Ovary (tissue), 7 donors: ENCODE measurements at regions not wholly inside any gene's neighbourhood (a gene's known extent, or its start where the extent isn't known, plus 50 kb on each side); places are given as distances from the start of the nearest gene placed in this dataset.

ENCODE experiments used
- DNase-seq, 5 donors: peaks; one replicate each; pipeline ENCODE4 v3.0.0-alpha.2; 2019 to 2020
- H3K27ac ChIP-seq, 2 donors: fragments of 200-600 bp; one replicate each; pipeline versions ENCODE4 v1.5.1 to v1.8.0; 2019 to 2022
- H3K27me3 ChIP-seq: fragments of 200-600 bp; one replicate; pipeline ENCODE4 v1.8.0; 2022
- H3K36me3 ChIP-seq: fragments of 200-600 bp; sonication (generic); one replicate; pipeline ENCODE4 v1.5.1; 2019
- H3K4me1 ChIP-seq: one replicate; pipeline ENCODE4 v1.8.1; 2013; ENCODE audit warnings: mild to moderate bottlenecking, moderate library complexity; ENCODE audit not compliant: insufficient read depth
- H3K4me3 ChIP-seq: fragments of 200-600 bp; sonication (generic); one replicate; pipeline ENCODE4 v1.5.1; 2017
- H3K9me3 ChIP-seq, 2 donors: fragments of 200-600 bp in 1 of 2; sonication (generic) in 1 of 2; one replicate each; pipeline versions ENCODE4 v1.5.1 to v1.8.1; 2013 to 2019; ENCODE audit warnings: mild to moderate bottlenecking in 1 of 2, moderate library complexity in 1 of 2
- EP300 ChIP-seq: sonication (generic); formaldehyde crosslinking; IDR thresholded peaks from one replicate; pipeline ENCODE4 v1.6.1; 2017; ENCODE audit warnings: antibody characterized with exemption
- POLR2A ChIP-seq: fragments of 450-650 bp; IDR thresholded peaks from one replicate; pipeline ENCODE4 v1.6.1; 2017; ENCODE audit warnings: antibody characterized with exemption, mild to moderate bottlenecking, moderate library complexity
- whole genome bisulfite sequencing, 3 donors: extraction: QIAGEN DNeasy Blood & Tissue Kit in 1 of 3; methylation state at CpG; one replicate each; pipeline versions ENCODE4 v1.1.5 to v1.1.7; 2013 to 2017; 5-methylcytosine and 5-hydroxymethylcytosine counted together
- intact Hi-C, 4 donors: fragments of 100-400 bp; cut with DNase I; formaldehyde crosslinking; loops; one replicate each; pipeline versions ENCODE4 v1.11.0 to v1.15.1; 2022 to 2023
- TF ChIP-seq, protein P1 (sequence below), 3 donors: fragments of 450-650 bp in 2 of 3; fragments of 200-600 bp in 1 of 3; IDR thresholded peaks; one replicate each; pipeline versions ENCODE4 v1.5.1 to v1.8.0; 2016 to 2022; ENCODE audit warnings: antibody characterized with exemption in 3 of 3, mild to moderate bottlenecking in 1 of 3
- donor health status: DM: no; HTN: no; CAD: no; lungs with moderate emphysema.
- donor health status: DM: no; HTN: no; CAD: no.
- donor health status: Bipolar disorder and iron deficiency.
- donor health status: DM: no; HTN: no; CAD: no.
- donor health status: DM: yes; HTN: yes; CAD: no.

DNA sequence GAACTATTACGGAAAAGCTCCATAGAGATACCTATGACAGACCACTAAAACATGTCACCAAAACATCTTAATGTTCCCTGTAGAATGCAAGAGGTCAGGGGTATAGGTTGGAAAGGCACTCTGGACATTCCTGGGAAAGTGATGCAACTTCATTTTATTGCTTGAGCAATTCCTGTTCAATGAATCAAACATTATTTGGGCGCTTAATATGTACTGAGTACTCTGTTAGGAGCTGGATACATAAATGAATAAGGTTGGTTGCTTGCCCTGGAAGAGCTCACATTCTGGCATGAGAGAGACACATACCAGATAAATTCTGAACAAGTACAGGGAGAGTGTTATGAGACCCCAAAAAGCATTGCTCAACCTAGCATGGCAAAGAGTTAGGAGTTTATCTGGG is 408.9 kb upstream of the DMAC1 start:
- TF ChIP-seq EP300, result no peak
- TF ChIP-seq, protein P1, sequence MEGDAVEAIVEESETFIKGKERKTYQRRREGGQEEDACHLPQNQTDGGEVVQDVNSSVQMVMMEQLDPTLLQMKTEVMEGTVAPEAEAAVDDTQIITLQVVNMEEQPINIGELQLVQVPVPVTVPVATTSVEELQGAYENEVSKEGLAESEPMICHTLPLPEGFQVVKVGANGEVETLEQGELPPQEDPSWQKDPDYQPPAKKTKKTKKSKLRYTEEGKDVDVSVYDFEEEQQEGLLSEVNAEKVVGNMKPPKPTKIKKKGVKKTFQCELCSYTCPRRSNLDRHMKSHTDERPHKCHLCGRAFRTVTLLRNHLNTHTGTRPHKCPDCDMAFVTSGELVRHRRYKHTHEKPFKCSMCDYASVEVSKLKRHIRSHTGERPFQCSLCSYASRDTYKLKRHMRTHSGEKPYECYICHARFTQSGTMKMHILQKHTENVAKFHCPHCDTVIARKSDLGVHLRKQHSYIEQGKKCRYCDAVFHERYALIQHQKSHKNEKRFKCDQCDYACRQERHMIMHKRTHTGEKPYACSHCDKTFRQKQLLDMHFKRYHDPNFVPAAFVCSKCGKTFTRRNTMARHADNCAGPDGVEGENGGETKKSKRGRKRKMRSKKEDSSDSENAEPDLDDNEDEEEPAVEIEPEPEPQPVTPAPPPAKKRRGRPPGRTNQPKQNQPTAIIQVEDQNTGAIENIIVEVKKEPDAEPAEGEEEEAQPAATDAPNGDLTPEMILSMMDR (IDR thresholded peaks at IDR 0.05), result no peak
- TF ChIP-seq POLR2A, result no peak
- intact Hi-C loops, result no loop called here
- Histone ChIP-seq H3K9me3 (no peaks in the 10 kb centered on the region), H3K4me3 (no peak overlapping the region), H3K36me3 (no peaks in the 10 kb centered on the region), H3K4me1 (no peaks in the 10 kb centered on the region), H3K27ac (no peak overlapping the region), H3K27me3 (no peaks in the 10 kb centered on the region)
- DNase-seq, result no peak
- WGBS, 3 donors, result 74 to 98% (median 90%) methylated on average over 2 of the region's 2 CpGs

DNA sequence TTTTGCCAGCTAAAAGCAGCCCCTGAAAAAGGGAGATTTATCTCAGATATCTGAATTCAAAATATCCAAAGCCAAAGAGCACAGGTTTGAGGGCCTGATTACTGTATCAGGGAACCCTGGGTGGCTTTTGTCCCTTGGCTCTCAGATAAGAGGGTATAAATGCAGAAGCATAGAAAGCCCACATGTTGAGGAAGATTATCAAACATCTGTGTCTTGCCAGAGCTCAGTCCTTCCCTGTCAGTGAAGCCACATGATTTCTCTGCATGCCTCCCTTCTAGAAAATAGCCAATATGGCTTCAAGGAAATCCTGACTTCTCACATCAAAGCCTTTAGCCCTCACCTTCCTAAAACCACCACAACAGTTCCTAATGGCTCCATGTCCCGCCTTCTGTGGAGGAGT is 408.0 kb upstream of the DMAC1 start:
- DNase-seq, result no peak
- Histone ChIP-seq H3K4me3 (no peak overlapping the region), H3K9me3 (no peaks in the 10 kb centered on the region), H3K36me3 (no peaks in the 10 kb centered on the region), H3K27ac (no peak overlapping the region), H3K27me3 (no peaks in the 10 kb centered on the region), H3K4me1 (no peaks in the 10 kb centered on the region)
- 82 to 86% (median 84%) methylated on average over 1 of the region's 1 CpG for WGBS, 3 donors
- intact Hi-C loops, result no loop called here
- TF ChIP-seq POLR2A (no peak), EP300 (no peak)
- TF ChIP-seq, protein P1 (IDR thresholded peaks at IDR 0.05), result no peak

DNA sequence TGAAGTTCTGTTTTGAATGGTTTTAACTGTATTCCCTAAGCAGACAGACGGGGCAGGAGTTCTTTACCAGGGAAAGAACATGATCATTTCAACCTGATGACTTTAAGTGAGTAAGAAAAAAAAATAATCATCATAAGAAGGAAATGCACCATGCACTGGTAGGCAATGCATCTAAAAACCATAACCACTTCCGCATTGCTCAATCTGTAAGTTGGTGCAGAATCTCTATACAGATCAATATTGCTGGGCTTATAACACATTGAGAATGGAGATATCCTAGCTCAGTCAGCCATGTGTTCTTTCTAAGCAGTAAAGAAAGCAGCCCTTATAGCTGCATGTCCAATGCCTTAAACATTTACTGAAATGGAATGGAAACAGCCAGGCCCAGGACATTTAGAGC is 407.1 kb upstream of the DMAC1 start:
- H3K9me3 ChIP-seq, result no peaks in the 10 kb centered on the region
- 50 to 79% (median 75%) methylated on average over 2 of the region's 2 CpGs for WGBS, 3 donors

DNA sequence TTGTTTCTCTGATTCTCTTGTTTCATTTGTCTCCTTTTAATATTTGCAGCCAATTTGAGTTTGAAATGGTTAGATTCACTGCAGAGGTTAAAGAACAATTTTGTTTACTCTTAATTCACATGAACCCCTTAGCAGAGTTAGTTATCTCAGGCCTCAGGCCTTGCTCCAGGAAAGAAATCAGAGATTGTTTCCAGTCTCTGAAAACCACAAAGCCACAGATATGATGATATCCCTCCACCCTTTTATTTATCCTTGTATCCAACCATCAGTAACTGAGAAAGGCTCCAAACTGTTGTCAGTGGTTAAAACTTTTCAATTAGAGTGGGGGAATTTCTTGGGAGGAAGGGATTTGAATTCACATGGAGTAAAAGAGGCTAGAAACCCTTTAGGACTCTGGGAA is 406.0 kb upstream of the DMAC1 start:
- no peaks in the 10 kb centered on the region for H3K4me1 ChIP-seq
- no peak for TF ChIP-seq POLR2A
- H3K27me3 ChIP-seq, result no peaks in the 10 kb centered on the region
- intact Hi-C loops, result no loop called here
- H3K9me3 ChIP-seq, result no peaks in the 10 kb centered on the region
- no peak overlapping the region for H3K4me3 ChIP-seq
- H3K27ac ChIP-seq, result no peak overlapping the region
- no peak for DNase-seq
- H3K36me3 ChIP-seq, result no peaks in the 10 kb centered on the region

More for the DNA sequence above, 407.1 kb upstream of the DMAC1 start:
- Histone ChIP-seq H3K4me3 (no peak overlapping the region), H3K4me1 (no peaks in the 10 kb centered on the region), H3K36me3 (no peaks in the 10 kb centered on the region), H3K27ac (no peak overlapping the region), H3K27me3 (no peaks in the 10 kb centered on the region)
- DNase-seq, result no peak
- intact Hi-C loops, result no loop called here
- no peak for TF ChIP-seq POLR2A
- TF ChIP-seq, protein P1 (IDR thresholded peaks at IDR 0.05), result no peak
- no peak for TF ChIP-seq EP300

DNA sequence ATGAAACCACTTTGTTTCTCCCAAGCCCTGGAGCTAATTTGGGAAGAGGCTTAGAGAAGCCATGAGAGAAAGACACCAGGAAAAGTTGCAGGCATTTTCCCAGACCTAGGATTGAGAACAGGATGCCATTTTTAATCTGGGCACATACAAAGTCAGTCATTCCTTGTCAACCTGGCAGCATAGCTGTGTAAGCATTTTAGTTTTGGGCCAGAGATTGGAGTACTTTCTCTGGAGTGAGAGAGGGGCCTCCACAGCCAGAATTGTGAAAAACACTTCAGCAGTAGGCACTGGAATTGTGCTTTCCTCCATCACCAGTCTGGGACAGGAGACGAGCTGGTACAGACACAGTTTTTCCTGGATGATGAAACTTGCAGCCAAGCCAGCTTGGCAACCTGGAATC is 390.3 kb upstream of the DMAC1 start:
- intact Hi-C loops, result no loop called here
- Histone ChIP-seq H3K27ac (no peak overlapping the region), H3K9me3 (no peaks in the 10 kb centered on the region), H3K4me3 (no peak overlapping the region), H3K27me3 (no peaks in the 10 kb centered on the region), H3K4me1 (no peaks in the 10 kb centered on the region), H3K36me3 (no peaks in the 10 kb centered on the region)
- WGBS, 3 donors, result 78 to 93% (median 88%) methylated on average over 1 of the region's 1 CpG
- DNase-seq, result no peak
- TF ChIP-seq EP300 (no peak), POLR2A (no peak)
- TF ChIP-seq, protein P1 (IDR thresholded peaks at IDR 0.05), result no peak
